GM18870 (cell line): ENCODE measurements at regions not wholly inside any gene's neighbourhood (a gene's known extent, or its start where the extent isn't known, plus 50 kb on each side); places are given as distances from the start of the nearest gene placed in this dataset.

Source experiments
- ATAC-seq: cut with Tn5 transposase; IDR thresholded peaks from one replicate; pipeline ENCODE4 v1.9.1; 2021; ENCODE audit warnings: moderate library complexity; ENCODE audit not compliant: unreplicated experiment

DNA sequence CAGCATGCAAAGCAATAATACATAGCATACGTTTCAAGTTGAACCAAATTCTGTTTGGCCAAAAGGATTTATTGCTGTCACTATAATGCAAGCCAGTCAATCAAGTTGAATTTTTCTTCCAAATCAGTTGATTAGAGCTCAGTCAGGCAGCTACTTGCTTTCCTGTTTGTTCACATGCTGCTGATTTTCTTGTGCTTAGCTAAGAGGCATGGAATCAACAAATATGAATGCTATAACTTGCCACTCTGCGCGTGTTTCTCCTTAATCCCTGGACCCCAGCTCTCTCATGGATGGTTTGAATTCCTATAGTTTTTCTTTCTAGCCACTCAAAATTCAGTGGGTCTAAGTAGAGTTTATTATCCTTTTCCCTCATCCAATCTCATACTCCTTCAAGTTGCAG lies 311.3 kb downstream of the KLF5 start:
- no peak for ATAC-seq

DNA sequence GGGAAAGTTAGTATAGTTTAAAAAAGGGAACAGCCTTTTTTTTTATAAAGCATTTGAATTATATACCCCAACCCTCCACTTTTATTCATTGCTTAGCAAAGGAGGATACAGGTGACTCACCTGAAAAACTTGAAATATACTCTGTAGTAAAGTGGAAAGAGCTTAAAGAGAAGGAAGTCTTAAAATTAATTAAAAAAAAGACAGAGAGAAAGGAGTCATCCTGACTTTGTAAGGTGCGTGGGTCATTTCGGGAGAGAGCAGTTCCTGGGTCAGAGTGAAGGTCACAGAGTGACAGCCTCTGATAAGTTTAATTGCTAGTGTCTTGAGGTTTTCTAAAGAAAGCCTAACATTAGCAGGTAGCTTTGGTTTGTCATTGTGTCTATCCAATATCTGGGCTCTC lies 310.3 kb downstream of the KLF5 start:
- no peak for ATAC-seq

DNA sequence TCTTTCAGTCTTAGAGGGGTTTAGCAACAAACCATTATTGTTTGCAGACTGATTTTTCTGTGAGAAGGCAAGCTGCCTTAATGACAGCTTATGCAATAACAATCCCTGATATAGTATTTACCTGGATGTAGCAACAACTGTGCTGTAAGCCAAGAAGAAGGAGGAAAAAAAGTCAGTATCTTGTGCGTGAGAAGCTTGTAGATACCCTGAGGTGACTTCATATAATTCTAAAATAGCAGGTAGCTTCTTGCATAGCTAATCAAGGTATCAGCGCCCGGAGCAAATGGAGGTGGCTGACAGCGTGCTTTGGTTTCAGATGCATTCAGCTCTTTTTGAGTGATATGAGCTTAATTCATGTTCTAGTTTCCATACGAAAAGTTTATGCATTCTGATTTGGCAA lies 309.8 kb downstream of the KLF5 start:
- ATAC-seq: no peak

DNA sequence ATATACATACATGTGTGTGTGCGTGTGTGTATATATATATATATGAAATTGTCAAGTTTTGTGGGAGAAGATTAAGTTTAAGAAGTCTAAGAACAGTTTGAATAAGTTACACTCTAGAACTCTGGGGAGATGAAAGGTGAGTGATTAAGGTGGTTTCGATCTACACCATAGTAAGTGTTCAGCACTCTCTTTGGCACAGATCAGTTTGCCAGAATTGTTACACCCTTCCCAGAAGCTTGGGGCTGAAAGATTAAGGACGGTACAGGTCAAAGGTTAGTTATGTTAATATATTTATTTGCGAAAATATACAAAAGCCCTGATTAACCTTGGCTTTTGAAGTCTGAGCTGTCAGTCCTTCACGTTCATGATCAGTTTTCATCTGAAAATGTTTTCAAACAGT lies 309.1 kb downstream of the KLF5 start:
- no peak for ATAC-seq

DNA sequence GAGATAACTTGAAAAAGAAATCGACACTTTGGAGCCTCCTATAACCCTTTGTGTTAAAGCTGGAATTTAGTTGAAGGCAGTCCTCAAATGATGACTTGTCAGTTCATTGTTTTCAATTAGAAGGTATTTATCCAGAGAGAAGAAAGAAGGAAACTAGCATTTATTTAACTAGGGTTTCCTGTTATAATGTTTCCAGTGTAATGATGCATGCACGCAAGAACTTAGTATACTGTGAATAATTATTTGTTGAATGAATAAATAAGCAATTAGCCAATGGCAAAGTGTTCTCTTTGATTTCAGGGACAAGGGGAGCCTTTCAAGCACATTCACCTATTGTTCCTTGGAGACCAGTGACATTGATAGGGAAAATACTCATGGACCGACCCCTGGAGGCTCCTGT lies 307.4 kb downstream of the KLF5 start:
- no peak for ATAC-seq

DNA sequence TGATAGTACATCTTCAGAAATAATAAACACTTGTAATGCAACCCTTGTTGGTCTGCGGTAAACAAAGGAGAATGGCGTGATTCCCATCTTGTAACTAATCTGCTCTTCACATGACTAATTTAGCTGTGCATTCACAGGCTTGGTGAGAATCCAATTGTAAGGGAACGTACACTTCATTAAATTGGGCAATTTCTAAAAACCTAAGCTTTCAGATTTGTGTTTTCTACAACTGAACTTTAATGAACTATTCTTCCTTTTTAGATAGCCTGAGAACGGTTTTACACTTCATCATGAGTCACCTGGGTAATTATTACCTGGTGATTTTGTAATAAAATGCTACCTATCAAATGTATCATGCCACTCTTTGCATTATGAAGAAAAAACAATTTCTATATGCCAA lies 306.9 kb downstream of the KLF5 start:
- ATAC-seq: no peak

DNA sequence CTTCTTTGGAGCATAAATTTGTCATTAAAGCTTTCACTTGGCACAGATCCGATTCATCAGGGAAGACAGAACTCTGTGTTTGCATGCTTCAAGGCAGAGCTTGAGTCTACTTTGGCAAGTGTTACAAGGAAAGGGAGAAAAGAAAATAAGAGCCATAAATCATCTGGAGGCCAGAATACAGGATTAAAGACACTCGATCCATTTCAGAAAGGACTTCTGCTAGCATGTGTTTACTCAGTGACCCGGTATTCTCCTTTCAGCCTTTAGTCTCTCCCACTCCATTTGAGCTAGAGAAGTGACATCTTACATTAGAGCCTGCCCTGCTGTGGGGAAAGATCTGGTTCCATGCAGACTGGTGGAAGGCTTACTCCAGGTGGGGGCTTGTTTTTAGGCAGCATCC lies 306.4 kb downstream of the KLF5 start:
- ATAC-seq: no peak

DNA sequence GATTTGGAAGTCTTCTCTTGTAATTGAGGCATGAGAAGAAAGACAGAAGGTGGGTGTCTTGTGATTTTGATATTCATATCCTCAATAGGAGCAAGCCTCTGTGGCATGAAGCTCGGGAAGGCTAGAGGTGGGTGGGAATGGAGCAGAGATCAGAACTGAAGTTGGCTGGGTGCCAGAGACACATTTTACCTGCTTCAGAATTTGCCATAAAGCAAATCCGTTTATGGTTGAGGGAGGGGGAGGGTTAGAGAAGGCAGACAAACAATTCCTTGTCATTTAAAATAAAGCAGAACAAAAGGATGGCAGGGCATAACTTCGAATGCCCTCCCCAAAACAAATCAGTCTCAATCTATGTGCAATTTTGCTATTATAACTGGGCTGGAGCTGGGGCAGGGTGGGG lies 305.9 kb downstream of the KLF5 start:
- no peak for ATAC-seq

DNA sequence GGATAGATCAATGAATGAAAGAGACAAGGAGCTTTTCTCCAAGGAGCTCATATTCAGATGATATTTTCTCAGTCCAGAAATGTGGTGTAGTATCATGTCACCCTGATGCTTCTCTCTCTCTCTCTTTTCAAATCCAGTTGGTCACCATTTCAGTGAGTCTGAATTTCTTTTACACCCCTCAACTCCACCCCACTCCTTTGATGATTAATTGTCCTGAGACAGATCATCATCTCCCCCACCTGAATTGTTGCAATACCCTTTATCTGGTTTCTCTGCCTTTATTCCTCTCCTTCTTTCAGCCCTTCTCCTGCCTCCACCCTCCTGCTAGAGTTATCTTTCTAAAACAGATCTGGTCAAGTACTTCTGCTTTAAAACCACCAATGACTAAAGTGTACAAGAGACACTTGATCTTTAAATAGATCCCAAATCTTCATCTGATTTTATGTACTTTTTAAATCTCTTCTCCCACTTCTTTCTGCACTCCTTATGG lies 299.8 kb downstream of the KLF5 start:
- ATAC-seq: no peak

DNA sequence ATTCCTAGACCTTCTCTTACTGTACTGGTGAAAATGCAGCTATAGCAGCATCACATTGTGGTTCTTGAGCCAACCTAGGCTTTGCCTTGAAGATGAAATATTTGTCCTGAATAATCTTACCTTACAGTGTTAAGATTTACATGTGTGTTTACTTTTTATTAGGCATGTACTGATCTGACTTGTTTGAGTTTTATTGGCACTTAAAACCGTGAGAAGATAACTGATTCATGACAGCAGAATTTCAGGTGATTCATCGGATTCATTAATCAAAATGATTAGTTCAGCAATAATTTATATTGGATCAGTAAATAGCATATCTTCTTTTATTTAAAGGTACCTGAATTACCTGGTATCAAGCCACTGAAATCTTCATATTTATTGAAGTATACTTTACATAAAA lies 296.3 kb downstream of the KLF5 start:
- no peak for ATAC-seq

DNA sequence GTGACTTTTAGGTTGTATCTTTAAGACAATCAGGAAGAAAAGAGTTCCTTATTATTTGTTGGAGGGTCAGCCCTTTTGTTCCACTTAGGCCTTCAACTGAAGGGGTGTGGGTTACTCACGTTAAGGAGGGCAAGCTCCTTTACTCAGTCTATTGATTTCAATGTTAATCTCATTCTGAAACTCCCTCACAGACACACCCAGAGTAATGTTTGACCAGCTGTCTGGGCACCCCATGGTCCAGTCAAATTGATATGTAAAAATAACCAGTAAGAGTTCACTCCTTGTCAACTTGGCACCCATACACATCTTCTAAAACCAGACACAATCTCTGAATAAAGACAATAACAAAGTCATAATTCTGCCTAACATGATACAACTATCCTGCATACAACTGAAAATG lies 292.9 kb downstream of the KLF5 start:
- no peak for ATAC-seq

DNA sequence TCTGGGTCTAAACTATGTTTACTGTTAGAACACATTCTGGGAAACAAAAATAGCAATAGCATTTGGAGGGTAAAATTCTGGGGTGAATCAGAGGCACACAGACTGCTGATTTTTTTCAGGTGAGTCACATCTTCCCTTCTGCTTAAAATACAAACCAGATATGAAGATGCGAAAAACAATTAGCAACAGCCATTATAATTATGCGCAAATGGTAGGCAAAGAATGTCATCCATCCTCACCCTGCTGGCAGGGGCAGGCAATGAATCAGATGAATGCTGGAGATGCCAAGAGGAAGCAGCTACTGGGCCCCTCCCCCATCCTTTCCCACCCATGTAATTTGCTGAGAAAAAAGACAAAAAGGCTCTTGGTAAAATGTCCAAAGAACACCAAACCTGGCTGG lies 282.9 kb downstream of the KLF5 start:
- no peak for ATAC-seq

DNA sequence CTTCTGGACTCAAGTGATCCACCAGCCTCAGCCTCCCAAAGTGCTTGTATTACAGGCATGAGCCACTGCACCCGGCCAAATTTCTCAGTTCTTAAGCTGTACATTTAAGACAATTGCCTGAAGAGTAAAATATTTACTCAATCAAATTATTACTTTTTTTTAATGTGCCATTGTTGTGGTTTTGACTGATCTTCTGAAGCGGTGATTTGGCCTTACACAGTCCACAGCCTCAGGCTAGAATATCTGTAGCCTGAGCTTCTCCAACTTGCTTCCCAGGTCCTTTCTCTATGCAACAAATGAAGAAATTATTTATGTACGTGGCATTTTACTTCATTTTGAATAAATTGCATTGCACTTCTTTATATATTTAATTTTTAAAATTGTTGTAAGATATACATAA lies 281.3 kb downstream of the KLF5 start:
- no peak for ATAC-seq

DNA sequence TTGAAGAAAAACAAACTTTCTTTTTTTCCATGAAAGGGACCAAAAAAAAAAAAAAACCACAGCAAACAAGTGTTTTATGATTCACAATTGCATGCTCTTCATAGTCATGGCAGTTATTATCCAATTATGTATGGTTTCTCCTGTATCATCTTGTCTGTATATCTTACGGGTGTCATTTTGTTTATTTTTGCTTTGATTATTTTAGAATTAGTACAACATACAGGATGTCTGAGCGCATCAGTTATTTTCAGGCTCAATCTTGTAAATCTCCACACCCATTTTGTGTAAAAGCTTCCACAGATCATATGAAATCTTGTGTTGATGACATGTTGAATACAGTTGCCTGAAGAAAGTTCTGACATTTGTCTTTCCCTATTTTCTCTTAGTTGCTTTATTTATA lies 280.3 kb downstream of the KLF5 start:
- no peak for ATAC-seq

DNA sequence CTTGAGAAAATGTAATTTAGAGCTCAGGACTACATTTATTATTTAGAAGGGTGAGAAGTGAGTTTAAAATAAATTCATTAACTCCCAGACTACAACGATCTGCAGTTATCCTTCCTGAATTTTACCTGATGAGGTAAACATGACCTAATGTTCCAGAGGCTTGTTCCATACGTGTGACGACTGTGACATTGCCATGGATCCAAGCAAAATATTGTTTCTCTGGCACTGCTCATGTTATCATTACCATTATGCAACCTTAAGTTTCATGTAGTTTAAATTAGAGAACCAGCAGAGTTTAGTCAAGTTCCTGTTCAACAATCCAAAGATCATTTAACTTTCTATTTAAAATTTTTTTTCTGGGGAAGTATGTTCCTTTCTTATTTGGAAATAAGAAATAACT lies 279.6 kb downstream of the KLF5 start:
- no peak for ATAC-seq

DNA sequence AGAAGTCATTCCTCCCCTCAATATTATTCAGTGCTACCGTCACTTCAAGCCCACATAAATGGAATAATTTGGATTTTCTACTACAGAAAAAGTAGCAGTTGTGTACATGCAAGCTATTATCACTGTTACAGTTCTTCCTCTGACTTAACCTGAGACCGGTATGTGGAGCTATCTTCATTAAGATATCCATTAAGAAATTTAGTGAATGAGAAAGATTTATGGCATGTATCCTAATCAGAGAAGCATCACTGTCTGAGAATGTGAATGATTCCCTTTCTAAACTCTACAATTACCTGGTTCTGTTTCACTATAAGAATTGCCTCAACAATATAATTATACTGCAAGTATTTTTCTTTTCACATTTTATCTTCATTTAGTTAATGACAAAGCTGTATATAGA lies 278.7 kb downstream of the KLF5 start:
- no peak for ATAC-seq

DNA sequence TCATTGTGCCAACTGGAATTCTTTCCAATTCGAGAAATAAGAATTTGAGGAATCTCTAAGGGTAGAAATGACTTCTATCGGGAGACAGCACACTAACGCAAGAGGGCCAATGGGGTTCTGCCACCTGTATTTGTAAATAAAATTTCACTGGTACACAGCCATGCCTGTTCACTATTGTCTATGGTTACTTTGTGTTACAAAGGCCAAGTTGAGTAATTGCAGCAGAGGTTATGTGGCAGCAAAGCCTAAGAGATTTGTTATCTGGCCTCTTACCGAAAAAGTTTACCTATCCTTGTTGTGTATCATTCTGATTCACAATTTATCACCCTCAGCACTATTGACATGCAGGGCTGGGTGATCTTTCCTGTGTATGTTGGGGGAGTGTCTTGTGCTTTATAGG lies 278.0 kb downstream of the KLF5 start:
- ATAC-seq: no peak

DNA sequence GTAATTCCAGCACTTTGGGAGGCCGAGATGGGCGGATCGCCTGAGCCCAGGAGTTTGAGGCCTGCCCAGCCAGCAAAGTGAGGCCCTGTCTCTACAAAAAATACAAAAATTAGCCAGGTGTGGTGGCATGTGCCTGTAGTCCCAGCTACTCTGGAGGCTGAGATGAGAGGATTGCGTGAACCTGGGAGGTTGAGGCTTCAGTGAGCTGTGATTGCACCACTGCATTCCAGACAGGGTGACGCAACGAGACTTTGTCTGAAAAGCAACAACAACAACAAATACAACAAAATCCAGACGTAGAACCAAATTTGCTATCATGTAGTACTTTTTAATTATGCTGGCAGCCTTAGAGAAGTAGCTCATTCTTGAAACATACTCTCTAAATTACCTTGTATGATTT lies 277.1 kb downstream of the KLF5 start:
- no peak for ATAC-seq

DNA sequence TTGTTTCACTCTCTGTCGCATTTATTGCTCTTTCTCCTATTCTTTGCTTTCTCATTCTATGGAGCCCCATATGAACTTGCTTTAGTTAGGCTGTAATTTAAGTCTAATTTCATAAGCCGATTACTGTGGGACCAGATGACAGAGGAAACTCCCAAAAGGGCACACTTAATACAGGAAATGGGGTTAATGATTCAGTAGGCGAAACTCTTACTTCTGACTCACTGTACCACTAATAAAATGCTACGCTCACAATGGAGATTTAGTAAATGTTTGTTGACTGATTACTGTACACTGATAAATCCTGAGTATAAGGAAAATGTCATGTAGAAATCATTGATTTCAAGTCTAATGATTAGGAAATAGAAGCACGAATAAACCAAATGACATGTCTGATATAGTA lies 276.4 kb downstream of the KLF5 start:
- peak; percentile 99 for ATAC-seq

DNA sequence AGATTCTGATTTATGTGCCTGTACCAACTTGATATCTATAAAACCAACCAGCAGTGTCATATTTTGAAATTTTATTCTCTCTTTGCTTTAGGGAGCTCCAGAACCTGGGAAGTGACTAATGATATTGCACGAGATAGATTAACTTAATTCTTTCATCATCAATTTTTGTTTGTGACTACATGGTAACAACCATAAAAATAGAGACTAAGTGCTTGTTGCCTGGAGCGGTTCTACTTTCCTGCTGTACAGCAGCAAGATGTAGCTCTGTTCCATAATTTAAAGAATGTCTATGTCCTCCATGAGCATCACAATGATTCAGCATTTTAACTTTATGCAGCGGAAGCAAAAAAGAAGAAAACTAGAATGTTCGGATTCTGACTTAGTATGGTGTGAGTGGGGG lies 275.6 kb downstream of the KLF5 start:
- no peak for ATAC-seq

DNA sequence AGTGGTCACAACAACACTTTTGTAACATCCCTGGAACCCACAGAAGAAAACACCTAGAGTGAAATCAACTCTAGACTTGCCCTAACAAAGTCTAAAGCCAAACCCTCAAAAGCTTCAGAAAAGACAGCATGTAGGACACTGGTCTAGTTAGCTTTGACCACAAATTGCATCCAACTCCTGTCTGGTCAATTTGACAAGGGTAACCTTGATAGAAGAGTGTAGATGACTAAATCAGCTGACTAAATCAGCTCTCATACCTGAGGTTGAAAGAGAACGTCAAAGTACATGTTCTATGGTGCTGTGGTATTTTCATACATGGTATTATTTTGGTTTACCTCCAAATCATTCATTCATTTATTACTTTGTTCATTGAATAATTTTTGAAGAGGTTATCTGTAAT lies 272.8 kb downstream of the KLF5 start:
- ATAC-seq: no peak

DNA sequence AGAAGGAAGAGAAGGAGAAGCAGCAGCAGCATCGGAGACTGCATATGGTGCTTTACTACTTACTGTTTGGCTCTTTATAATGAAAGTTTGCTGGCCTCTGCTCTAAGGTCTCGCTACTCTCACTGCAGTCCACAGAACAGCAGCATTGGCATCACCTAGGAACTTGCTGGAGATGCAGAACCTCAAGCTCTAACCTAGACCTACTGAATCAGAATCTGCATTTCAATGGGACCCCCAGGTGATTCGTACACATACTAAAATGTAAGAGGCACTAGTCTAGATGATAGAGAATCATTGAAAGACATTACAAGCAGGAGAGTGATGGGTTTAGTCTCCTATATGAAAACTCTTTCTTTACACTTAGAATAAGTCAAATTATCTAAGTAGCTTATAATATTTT lies 270.6 kb downstream of the KLF5 start:
- no peak for ATAC-seq

DNA sequence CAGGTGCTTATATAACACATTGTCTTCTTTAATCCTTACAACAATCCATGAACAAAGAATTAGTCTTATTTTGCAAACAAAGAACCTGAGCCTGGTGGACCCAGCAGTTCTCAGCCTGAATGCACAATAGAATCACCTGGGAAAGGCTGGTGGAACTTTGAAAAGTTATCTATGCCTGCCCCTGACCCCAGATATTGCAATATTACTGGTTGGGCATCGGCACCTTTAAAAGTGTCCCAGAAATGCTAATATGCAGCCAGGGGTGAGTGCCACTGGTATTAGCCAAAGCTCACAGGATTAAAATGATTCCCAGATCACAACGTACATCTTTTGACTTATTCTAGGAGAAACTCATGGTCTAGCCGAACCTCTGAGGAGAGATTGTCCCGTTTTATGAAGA lies 268.8 kb downstream of the KLF5 start:
- ATAC-seq: no peak
